ENCODE measurements at regions not wholly inside any gene's neighbourhood (a gene's known extent, or its start where the extent isn't known, plus 50 kb on each side); places are given as distances from the start of the nearest gene placed in this dataset.

DNA sequence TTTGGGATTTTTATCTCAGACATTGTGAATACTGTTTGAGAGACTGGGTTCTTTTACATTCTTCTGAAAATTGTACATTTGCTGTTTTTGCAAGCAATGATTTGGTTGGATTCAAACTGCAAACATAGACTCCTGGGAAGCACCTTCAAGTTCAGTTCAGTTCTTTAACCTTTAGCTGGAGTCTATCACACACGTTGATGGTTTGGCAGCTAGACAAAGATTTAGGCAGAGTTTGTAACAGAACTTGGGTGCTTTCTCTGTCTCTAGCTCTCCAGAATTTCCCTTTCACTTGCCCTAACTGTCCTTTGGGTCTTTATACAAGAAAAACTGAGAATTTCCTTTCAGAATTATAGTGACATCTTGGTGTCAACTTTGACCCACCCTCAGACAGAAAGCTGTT lies 556.6 kb downstream of the DIAPH3 start:
- CTCF ChIA-PET = no interaction called here
- POLR2A ChIA-PET = no interaction called here

- CTCF ChIA-PET = no interaction called here
- POLR2A ChIA-PET = no interaction called here
Observed at GRCh38 chr13:59607780-59608233, 555.9 kb downstream of the DIAPH3 start.

DNA sequence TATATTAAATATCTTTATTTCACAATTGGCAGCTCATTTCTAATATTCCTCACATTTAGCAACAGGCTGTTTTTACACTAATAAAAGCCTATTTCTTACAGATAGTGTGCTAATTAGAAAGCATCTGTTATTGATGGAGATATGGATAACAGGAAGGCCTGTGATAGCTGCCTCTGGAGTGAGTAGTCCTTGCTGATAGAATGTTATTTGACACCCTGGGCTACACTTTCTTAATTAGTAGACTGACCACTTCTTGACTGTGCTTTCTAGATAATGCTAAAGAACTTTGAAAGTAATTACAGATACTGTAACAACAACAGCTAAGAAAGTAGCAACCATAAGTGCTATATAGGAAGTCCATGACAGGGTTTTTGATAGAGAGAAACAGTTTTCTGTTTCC lies 554.3 kb downstream of the DIAPH3 start:
- POLR2A ChIA-PET = no interaction called here
- CTCF ChIA-PET = no interaction called here

All from activated CD8-positive, alpha-beta memory T cell treated with anti-CD3 and anti-CD28 coated beads for 36 hours (primary cell).